DMS 273 (cell line): ENCODE measurements at regions not wholly inside any gene's neighbourhood (a gene's known extent, or its start where the extent isn't known, plus 50 kb on each side); places are given as distances from the start of the nearest gene placed in this dataset.

Experiments used
- DNase-seq: peaks from one replicate; lab custom pipeline; 2025; ENCODE audit not compliant: unreplicated experiment; lab: John Stamatoyannopoulos, UW

GRCh38 chr5:168215646-168216045 is 75.8 kb upstream of the WWC1 start:
- DNase-seq: peak; percentile 37

- no peak for DNase-seq
These were observed 74.5 kb upstream of the WWC1 start for GRCh38 chr5:168216989-168217388.

GRCh38 chr5:168217497-168217896 is 73.9 kb upstream of the WWC1 start:
- DNase-seq: no peak

- DNase-seq: no peak
These were observed 72.7 kb upstream of the WWC1 start for GRCh38 chr5:168218746-168219145.

GRCh38 chr5:168219515-168220410 is 71.7 kb upstream of the WWC1 start:
- peak; percentile 86 for DNase-seq

- no peak for DNase-seq
These were observed 67.4 kb upstream of the WWC1 start for GRCh38 chr5:168224085-168224484.

GRCh38 chr5:168226012-168226411 is 65.4 kb upstream of the WWC1 start:
- no peak for DNase-seq

GRCh38 chr5:168227001-168227400 is 64.4 kb upstream of the WWC1 start:
- DNase-seq: no peak

GRCh38 chr5:168227973-168228615 is 63.4 kb upstream of the WWC1 start:
- no peak for DNase-seq

GRCh38 chr5:168228668-168229067 is 62.8 kb upstream of the WWC1 start:
- no peak for DNase-seq

- DNase-seq: no peak
These were observed 57.3 kb upstream of the WWC1 start for GRCh38 chr5:168234133-168234532.

GRCh38 chr5:168238463-168238862 is 53.0 kb upstream of the WWC1 start:
- DNase-seq: no peak

GRCh38 chr5:168239325-168239724 is 52.1 kb upstream of the WWC1 start:
- no peak for DNase-seq
